DMS114 treated with DMSO at 0.1 percent for 48 hours (cell line): ENCODE measurements at regions not wholly inside any gene's neighbourhood (a gene's known extent, or its start where the extent isn't known, plus 50 kb on each side); places are given as distances from the start of the nearest gene placed in this dataset.
"Not testable (repeated sequence)": the region's sequence is repeated elsewhere in the genome, so short reads cannot be mapped to it uniquely, and the experiment has no call there.

Experiments used
- DNase-seq: peaks from one replicate; lab custom pipeline; 2025; ENCODE audit not compliant: unreplicated experiment; lab: John Stamatoyannopoulos, UW

DNA sequence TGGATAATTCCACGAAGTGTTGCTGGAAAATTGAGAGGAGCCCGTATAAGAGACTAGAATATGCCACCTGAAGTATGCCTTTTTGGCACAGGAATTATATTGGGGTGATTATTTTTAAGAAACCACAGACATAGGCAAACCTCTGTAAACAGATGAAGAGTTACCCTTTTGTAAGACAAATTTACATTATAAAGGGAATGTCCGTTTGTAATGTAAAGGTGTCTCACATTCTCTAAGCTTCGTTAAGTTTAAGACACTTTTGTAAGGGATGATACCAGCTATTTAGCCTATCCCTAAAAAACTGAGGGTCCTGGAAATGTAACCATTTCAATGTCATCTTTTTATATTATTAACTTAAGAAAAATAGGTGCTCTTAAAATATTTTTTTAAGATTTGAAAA lies 432.8 kb upstream of the SYT4 start:
- no peak for DNase-seq

DNA sequence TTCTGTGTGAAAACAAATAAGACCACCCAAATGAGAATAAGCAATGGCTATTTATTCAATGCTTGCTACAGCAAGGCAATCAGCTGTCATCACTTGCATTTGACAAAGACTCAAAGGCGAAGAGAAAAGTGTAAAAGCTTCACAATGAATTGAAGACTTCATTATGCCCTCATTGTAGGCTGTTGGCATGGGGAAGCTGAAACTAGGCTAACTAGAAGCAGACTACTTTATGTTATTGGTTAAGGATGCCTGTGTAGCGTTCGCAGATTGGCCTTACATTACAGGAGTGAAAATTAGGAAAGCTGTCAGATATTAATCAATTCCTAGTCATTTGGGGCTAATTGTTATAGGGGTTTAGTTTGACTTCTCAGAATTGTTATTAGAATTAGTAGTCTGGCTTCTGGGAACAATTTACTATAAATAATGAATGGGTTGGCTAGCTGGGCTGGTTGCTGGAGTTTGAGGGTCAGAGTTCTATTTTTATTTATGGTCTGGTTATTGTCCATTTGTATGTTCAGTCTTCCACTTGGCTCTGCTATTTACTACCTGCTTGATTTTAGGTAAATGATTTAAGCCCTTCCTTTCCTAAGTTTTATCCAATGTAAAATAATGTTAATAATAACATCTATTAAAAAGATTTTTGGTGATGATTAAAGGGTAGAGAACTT lies 437.2 kb upstream of the SYT4 start:
- DNase-seq, result no peak

DNA sequence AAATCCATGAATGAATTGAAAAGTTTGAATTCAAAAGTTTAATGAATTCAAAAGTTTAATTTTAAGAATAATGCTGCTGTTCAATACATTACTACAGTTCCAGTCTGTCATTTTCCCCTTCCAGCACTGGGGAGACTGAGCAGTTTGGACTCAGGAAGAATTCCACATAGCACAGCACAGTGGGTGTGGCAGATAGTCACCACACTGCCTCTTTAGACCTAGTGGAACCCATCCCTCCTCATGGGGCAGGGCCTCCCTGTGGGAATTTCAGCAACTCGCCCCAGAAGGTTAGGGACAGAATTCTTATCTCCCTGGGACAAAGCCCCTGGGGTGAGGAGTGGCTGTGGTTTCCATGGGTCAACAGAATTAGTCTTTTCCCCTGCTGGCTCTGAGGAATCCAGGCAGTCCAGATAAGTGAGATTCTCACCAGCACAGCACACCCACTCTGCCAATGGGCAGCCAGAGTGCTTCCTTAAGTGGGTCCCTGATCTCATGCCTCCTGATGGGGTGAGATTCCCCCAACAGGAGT lies 442.0 kb upstream of the SYT4 start:
- DNase-seq, result no peak

DNA sequence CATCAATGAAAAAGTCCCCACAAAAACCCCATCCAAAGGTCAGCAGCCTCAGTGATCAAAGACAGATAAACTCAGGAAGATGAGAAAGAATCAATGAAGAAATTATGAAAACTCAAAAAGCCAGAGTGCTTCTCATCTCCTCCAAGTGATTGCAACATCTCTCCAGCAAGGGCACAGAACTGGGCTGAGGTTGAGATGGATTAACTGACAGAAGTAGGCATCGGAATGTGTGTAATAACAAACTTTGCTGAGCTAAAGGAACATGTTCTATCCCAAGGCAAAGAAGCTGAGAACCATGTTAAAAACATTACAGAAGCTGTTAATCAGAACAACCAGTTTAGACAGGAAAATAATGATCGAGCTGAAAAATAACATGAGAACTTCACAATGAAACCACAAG lies 442.8 kb upstream of the SYT4 start:
- no peak for DNase-seq

DNA sequence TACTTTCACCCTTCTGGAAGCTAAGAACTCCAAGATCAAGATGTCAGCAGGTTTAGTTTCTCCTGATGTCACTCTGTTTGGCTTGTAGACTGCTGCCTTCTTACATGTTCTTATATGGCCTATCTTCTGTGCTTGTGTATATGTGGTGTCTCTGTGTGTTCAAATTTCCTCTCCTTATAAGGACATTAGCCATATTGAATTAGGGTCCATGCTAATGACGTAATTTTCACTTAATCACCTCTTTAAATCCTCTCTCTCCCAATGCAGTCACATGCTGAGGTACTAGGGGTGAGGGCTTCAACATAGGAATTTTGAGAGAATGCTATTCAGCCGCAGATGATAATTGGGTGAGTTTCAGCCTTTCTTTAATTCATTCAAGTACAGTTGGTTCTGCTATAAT lies 458.3 kb upstream of the SYT4 start:
- no peak for DNase-seq

DNA sequence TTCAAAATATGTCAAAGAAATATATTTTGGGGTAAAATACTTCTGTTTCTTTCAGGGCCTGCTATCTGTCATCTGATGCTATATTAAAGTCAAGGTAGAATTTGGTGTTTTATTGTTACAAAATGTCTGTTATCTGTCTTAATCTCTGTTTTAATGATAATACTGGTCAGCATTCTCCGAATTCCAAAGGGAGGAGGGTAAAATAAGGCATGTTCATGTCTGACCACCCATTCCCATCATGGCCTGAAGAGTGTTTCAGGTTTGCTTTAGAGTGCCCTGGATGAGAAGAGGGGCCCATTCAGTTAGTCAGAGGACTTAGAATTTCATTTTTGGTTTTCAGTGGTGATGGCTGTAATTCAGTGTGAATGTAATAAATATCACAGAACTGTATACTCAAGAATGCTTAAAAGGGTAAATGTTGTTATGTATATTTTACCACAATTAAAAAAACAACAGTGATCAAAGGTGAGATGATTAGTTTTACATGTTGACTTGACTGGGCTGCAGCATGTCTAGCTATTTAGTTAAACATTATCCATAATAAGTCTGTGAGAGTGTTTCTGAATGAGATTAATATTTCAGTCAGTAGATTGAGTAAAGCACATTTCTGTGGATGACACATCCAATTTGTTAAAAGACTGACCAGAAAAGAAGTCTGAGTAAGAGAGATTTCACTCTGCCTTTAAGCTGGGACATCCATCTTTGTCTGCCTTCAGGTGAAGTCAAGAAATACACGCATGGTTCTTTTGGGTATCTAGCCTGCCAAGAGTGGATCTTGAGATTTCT lies 467.9 kb upstream of the SYT4 start:
- no peak for DNase-seq

DNA sequence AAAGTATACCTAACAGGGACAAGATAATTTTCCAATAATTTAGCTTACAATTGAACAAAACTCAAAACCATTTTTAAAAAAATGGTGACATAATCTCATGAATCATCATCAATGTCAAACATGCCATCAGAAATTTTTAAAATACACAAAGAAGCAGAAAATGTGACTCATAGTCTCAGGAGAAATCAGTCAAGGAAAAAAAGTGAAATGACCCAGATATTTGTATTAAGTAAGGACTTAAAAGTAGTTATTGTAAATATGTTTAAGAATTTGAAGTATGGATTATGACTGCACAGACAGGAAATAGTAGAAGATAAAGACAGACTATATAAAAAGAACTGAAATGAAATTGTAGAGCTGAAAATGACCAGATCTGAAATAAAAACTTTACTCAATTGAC lies 473.9 kb upstream of the SYT4 start:
- DNase-seq, result no peak

DNA sequence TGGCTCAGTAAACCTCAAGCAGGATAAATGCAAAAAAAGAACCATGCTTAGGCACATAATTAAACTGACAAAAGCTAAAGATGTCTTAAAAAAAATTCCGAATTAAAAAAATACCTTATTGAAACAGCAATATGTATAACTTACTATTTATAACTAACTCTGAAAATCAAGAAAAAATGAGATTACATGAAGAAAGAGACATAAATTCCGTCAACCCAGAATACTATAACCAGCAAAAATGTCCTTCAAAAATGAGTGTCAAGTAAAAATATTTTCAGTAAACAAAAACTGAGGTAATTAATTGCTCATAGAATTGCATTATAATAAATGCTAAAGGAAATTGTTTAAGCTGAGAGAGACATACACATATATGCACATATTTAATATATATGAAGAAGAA lies 474.5 kb upstream of the SYT4 start:
- DNase-seq, result no peak

DNA sequence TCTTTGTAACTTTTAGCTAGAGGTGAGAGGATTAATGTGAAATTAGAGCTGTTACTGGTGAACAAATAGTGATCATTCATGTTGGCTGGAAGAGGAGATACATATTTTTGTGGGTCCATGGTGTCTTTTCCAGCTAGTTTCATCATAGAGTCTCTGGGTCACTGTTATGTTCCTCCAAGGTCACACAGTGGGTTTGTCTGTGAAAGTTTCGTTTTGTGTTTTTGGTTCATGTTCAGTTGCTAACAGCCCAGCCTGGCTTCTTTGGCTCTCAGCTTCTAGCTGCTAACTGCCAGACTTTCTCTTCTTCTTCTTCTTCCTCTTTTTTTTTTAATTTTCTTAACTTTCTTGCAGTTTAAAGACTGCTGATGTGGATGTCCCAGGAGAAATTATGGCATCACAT lies 480.0 kb upstream of the SYT4 start:
- no peak for DNase-seq

DNA sequence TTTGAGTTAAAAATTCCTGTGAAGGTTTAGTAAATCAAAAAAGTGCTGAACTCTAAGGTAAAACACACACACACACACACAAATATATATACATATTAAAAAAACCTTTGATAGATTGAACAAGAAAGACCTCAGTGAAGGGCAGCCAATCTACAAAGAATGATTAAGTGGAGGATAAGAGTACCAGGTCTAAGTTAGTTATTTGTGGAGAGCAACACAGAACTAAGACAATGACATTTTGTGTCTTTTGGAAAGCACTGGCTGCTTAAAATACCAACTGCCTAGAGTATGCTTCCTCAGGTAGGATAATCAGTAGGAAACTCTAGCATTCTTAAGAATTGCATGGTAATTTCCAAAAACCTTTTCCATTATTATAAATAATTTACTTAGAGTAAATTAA lies 481.4 kb upstream of the SYT4 start:
- no peak for DNase-seq

DNA sequence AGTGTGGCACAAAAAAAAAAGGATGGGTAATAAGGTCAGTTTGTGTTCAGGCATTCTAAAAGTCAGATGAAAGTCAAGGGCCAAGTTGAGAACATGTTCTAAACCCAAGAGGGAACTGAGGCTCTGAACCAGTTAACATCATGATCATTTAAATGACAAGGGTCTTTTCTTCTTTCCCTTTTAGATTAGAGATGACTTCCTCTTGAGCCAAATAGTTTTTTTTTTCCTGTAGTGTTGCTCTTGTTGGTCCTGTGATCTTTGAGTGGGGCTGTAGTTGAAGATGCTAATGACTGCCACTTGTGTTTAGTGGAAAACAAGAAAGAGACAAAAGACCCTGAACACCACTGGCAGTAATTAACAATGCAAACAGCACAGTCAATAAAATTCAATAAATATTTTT lies 482.7 kb upstream of the SYT4 start:
- DNase-seq, result no peak

DNA sequence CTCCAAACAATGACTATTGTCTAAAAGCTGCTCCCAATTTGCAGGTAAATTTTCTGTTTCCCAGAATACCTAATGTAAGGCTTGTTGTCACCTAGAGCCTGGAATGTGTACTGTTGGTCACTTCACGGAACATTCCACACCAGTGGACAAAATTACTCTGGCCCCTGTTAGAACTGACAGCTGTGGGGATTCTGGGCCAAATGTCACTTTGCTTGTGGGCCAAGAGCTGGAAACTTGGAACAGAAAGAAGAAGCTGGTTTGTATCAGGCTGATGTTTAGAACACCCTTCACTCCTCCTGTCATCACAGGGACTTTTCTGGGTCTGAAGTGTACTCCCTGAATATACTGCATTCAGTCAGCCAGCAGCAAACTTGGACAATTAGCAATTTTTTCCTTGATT lies 495.6 kb upstream of the SYT4 start:
- no peak for DNase-seq

DNA sequence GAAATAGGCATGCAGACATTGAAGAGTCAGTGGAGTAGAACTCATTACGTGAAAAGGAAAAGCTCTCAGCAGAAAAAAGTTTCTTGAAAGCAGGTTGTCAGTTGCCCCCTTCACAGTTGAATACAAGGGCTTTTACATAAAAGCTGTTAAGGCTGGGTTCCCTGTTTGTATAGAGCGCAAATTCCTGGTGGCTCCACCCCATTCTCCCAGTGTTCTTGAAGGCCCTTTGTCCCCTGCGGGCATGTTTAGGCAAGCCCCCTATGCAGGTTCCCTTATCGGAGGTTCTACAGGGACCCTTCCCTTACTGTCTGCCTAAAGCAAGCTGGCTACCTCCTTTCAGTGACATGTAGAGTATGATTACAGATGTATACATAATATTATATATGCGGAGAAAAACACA lies 497.2 kb upstream of the SYT4 start:
- DNase-seq, result no peak

DNA sequence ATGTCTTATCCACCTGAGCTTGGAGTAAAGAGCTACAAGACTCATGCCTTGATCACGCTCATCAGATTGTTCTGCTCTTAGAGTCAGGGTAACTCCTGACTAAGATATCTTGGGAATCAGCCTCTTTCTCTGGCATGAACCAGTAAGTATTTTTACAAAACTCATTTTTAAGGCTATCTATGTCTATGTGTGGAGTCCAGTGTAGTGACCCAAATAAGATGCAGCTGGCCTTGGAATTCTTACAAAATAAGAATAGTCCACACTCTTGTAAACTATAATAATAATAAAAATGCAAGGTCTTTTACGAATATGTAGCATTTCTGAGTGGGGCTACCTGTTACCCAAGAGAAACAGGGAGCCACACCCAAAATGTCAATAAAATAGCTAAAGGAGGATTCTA lies 498.3 kb upstream of the SYT4 start:
- no peak for DNase-seq

DNA sequence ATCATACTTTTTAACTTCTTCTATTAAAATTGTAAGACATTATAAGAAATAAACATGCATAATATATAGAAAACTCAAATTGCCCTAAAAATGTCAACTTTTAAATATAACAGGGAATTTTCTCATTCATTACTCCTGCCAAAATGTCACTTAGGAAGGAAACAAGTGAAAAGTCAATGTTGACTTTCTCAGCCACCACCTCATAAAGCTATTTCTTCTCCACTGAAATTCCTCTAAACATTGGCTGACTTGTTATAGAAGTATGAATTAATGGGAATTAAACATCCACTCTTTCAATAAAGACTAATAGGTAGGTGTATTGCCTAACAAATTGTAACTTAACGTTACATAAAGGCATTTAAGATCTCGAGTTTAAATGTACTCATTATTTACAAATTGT lies 499.7 kb upstream of the SYT4 start:
- DNase-seq, result no peak

DNA sequence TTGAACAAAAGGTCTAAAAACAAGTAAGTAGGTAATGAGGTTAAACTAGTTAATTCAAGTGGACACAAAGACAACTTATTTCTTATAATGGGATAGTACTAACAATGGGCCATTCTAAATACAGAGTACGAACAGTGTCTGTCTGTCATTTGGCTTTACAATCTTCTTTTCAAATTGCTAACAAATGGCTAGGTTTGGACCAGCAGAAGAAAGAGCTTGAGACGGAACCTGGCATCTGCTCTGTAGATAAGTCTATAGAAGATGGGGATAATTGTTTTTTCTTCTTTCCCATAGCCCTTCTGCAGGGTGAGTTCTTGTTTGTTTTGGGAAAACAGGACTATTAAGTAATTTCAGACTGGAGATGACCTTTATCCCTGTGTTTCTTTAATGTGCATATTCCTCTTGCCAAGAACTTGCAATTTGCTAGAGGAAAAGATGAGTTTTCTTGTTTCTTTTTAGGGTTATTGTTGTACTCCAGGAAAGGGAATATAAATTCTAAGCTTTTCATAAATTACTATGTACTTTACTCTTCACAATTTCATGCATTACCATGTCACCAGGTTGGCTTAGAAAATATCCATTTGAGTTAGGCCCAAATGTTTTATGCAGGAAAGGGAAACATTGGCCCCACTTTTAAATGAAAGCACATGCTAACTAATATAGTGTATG lies 500.5 kb upstream of the SYT4 start:
- no peak for DNase-seq

DNA sequence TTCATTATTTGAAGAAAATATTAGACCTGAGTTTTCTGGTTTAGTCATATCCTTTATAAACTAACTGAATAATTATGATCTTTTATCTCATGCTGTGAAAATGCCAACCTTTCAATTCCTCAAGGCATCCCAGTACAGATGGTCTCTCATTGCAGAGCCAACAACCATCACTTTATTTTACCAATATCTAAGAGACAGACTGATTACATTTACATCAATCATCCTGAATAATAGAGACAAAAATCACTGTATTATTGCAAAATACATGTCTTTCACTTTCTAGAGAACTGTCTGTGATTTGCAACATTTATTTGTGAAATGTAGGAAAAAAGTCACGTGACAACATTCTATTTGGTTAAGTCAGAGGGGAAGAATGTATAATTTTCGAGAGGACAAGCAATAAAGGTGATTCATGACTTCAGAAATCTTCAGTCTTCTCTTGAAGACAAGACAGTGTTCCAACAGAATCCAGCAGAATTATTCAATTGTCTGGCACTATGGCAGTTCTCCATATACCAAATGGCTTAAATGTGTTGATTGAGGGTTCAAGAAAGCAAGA lies 503.6 kb upstream of the SYT4 start:
- no peak for DNase-seq

DNA sequence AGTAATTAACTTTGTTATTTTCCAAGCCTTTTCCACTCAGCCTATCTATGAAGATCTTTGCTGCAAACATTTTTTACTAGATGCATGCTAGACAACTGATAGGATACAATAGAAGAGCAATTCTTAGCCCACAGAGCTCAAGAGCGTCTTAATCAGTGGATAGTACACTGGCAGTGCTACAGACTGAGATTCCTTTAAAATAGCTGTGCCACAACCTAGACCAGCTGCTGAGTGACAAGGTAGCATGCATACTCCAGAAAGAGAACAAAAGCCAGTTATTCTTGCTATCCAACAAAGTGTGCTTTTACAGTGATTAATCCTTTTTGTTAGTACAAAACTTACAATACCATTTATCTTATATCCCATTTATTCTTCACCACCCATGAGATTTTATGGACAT lies 507.9 kb upstream of the SYT4 start:
- no peak for DNase-seq

DNA sequence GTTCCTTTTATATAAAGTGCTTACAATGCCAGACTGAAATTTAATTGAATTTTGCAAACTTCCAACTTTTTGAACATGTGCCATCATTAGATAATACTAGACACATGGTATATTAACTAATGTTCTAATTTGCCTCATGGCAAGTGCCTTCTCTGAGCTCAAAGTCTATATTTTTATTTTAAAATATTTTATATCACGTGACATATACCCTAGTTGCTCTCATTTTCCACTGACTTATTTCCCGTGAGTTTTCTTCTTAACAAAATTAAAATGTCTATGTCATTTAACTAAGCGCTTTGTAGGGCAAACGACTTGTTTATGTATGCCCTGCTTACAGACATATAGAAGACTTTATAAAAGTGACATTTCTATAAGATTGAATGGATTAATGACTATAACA lies 509.6 kb upstream of the SYT4 start:
- DNase-seq, result no peak

DNA sequence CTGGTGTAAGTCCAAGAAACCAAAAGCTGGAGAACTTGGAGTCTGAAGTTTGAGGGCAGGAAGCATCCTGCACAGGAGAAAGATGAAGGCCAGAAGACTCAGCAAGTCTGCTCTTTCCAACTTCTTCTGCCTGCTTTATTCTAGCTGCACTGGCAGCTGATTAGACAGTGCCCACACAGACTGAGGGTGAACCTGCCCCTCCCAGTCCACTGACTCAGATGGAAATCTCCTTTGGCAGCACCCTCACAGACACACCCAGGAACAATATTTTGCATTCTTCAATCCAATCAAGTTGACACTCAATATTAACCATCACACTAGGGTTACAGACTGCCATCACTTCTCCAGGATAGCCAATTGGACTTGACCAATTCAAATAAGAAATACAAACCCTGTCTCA lies 510.4 kb upstream of the SYT4 start:
- not testable (repeated sequence) for DNase-seq

DNA sequence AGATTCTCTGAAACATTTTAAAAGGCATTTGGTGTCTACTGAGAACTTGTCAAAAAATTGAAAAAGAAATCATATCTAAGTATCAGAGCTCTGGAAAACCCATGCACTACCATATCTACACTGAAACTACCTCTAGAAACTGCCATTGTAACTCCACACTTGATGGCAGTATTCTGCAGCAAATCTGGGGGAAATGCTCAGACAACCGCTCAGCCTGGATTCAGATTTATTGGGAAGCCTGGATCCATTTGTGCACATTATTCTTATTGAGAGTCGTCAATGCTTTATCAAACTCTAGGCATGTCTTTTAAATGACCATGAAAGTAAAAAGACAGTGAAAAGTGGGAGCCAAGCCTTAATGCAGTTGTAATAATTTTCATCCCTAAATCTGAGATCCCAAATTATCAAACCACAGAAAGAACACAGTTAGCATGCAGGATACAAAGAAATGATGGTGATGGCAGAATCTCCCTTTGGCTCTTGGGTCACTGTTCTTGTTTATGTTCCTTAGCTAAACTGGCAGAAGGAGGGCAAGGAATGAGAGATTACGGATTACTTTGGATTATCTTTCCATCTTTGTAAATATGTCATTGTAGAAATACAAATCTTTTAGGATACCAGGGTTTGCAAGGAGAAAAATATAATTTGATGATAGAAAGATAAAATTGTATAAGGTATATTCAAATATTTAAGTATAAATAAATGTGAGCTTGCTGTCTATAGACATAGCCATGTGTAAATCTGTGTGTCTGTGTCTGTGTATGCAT lies 512.1 kb upstream of the SYT4 start:
- DNase-seq, result no peak
